GM19468 (cell line): ENCODE measurements at regions not wholly inside any gene's neighbourhood (a gene's known extent, or its start where the extent isn't known, plus 50 kb on each side); places are given as distances from the start of the nearest gene placed in this dataset.
"Not testable (repeated sequence)": the region's sequence is repeated elsewhere in the genome, so short reads cannot be mapped to it uniquely, and the experiment has no call there.

Experiments used
- ATAC-seq: cut with Tn5 transposase; IDR thresholded peaks from one replicate; pipeline ENCODE4 v1.9.1; 2021; ENCODE audit warnings: mild to moderate bottlenecking, moderate library complexity, moderate number of reproducible peaks; ENCODE audit not compliant: unreplicated experiment; ENCODE audit errors: extremely low read depth

GRCh38 chr2:142767847-142768246 lies 109.6 kb upstream of the KYNU start:
- no peak for ATAC-seq

- no peak for ATAC-seq
Measured at GRCh38 chr2:142758973-142759372, 118.5 kb upstream of the KYNU start.

GRCh38 chr2:142757111-142757510 lies 120.4 kb upstream of the KYNU start:
- no peak for ATAC-seq

- no peak for ATAC-seq
Measured at GRCh38 chr2:142756430-142756829, 121.0 kb upstream of the KYNU start.

- ATAC-seq: no peak
Measured at GRCh38 chr2:142755191-142755590, 122.3 kb upstream of the KYNU start.

- no peak for ATAC-seq
Measured at GRCh38 chr2:142754182-142754581, 123.3 kb upstream of the KYNU start.

GRCh38 chr2:142750858-142751257 lies 126.6 kb upstream of the KYNU start:
- no peak for ATAC-seq

GRCh38 chr2:142748559-142749099 lies 128.8 kb upstream of the KYNU start:
- no peak for ATAC-seq

- ATAC-seq: no peak
Measured at GRCh38 chr2:142745691-142746090, 131.8 kb upstream of the KYNU start.

- no peak for ATAC-seq
Measured at GRCh38 chr2:142742371-142743214, 134.9 kb upstream of the KYNU start.

GRCh38 chr2:142741764-142742269 lies 135.6 kb upstream of the KYNU start:
- no peak for ATAC-seq

- no peak for ATAC-seq
Measured at GRCh38 chr2:142734770-142735169, 142.7 kb upstream of the KYNU start.

- ATAC-seq: no peak
Measured at GRCh38 chr2:142734231-142734630, 143.2 kb upstream of the KYNU start.

- ATAC-seq: not testable (repeated sequence)
Measured at GRCh38 chr2:142729814-142730213, 147.7 kb upstream of the KYNU start.

- not testable (repeated sequence) for ATAC-seq
Measured at GRCh38 chr2:142727821-142728478, 149.5 kb upstream of the KYNU start.

GRCh38 chr2:142725386-142725785 lies 152.1 kb upstream of the KYNU start:
- ATAC-seq: no peak

- peak; percentile 31 for ATAC-seq
Measured at GRCh38 chr2:142724713-142725349, 152.6 kb upstream of the KYNU start.

- no peak for ATAC-seq
Measured at GRCh38 chr2:142724186-142724585, 153.3 kb upstream of the KYNU start.

- ATAC-seq: no peak
Measured at GRCh38 chr2:142723236-142723635, 154.2 kb upstream of the KYNU start.

GRCh38 chr2:142722569-142722968 lies 154.9 kb upstream of the KYNU start:
- no peak for ATAC-seq

- ATAC-seq: no peak
Measured at GRCh38 chr2:142722086-142722485, 155.4 kb upstream of the KYNU start.
